ENCODE measurements at regions not wholly inside any gene's neighbourhood (a gene's known extent, or its start where the extent isn't known, plus 50 kb on each side); places are given as distances from the start of the nearest gene placed in this dataset.

DNA sequence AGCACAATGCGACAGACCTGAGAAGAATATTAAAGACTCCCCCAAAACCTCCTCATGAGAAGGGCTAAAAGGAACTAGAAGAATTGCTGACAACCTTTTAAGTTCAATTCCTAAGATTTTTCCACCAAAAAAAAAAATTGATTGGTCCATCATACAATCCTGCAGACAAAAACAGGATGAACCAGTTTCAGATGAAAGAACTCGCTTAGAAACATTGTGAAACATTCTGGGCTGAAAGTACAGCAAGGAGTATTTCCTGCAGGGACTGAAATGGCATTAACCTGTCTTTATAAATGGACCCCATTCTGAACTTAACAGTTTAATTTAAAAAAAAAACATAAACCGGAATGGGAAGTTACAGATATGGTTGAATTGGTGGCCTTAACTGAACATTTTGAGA is 96.0 kb upstream of the FAM174B start:
- no peak for TF ChIP-seq EZH2phosphoT487 (IDR thresholded peaks at IDR 0.05; ENCODE audit: borderline replicate concordance)
- no peak for TF ChIP-seq CTCF (conservative IDR thresholded peaks at IDR 0.05; ENCODE audit: low read length)

Data from Loucy (cell line).